GM19043 (cell line): ENCODE measurements at regions not wholly inside any gene's neighbourhood (a gene's known extent, or its start where the extent isn't known, plus 50 kb on each side); places are given as distances from the start of the nearest gene placed in this dataset.
A peak's percentile ranks its signal among the peaks of the same experiment; 100 is the strongest.

Experiments
- ATAC-seq: cut with Tn5 transposase; IDR thresholded peaks from one replicate; pipeline ENCODE4 v1.9.1; 2021; ENCODE audit warnings: low read depth; ENCODE audit not compliant: unreplicated experiment

DNA sequence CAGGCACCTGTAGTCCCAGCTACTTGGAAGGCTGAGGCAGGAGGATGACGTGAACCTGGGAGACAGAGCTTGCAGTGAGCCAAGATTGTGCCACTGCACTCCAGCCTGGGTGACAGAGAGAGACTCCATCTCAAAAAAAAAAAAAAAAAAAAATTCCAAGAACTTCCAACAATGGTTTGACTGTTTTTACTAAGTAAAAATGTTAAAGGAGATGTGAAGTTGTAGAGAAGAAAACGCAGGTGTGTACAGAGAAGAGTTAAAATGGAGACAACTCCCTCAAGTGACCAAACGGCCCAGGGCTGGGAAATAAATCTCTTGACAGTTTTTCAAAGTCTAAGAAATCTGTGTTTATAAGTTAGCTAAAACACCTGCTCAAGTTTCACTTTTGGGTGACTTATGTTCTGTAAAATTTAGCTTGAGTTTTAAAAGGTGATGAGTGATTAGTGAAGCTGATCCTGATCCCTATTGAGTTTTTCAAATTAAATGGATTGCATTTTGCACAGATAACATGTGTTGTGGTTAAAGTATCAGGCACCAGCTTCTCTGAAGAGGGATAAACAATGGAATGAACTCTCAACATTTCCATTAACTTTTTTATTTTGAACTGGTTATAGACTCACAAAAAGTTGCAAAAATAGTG, 255.2 kb upstream of the CD180 start:
- ATAC-seq, result no peak

DNA sequence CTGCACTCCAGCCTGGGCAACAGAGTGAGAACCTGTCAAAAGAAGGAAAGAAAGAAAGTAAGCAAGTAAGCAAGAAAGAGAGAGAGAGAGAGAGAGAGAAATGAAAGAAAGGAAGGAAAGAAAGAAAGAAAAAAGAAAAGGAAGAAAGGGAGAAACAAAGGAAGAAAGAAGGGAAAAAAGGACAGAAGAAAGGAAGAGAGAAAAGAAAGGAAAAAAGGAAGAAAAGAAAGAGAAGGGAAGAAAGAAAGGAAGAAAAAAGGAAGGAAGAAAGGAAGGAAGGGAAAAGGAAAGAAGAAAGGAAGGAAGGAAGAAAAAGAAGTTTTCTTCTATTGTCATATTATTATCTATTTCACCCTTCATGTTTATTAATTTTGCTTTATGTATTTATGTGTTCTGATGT, 251.1 kb upstream of the CD180 start:
- ATAC-seq, result no peak

GRCh38 chr5:67437905-67438845, 241.6 kb upstream of the CD180 start:
- ATAC-seq, result no peak

GRCh38 chr5:67435032-67435431, 238.4 kb upstream of the CD180 start:
- no peak for ATAC-seq

DNA sequence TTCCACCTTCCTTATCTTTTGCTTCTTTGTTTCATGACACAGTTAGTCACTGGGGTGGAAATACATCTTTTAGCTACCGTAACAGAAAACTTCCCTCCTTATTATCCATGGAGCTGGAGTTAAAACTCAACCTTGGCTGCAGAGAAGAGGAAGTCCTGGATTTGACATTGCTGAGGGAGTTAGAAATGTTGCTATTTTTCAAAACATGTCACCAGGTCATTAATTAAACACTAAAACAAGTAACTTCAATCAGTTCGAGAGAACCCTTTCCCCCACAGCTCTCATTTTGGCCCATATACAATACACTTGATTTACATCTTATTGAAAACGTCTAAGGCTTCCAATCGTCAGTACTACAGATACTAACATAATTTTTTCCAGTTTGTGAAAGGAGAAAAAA, 237.9 kb upstream of the CD180 start:
- no peak for ATAC-seq

DNA sequence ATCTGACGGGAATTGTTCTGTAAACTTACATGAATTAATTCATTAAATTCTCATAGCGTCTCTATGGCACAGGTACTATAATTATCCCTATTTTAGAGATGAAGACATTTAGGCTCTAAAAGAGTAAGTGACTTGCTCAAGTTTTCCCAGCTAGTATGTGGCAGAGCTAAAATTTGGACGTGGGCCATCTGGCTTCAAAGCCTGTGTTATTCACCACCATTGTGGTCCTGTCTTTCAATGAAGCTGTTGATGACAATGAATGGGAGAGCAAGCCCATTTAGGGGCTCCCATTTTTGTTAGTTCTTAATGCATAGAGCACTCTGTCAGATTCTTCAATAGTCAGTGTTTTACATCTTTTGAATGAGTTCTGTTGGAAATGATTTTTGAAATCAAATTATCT, 236.0 kb upstream of the CD180 start:
- no peak for ATAC-seq

DNA sequence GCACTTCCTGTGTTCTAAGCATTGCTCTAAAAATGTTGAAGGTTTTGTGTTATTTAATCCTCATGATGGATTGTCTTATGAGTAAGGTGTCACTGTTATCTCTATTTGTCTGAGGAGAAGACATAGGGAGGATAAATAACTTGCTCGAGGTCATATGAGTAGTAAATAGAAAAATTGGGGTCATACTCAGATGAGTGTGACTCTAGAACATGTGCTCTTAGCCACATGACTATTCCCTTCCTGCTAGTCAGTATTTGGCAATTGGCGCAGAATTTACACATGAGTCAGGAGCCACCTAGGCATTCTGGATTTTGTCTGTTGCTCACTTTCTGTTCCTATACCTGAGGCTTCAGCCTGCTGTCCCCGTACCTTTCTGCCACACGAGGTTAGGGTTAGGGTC, 234.6 kb upstream of the CD180 start:
- no peak for ATAC-seq

DNA sequence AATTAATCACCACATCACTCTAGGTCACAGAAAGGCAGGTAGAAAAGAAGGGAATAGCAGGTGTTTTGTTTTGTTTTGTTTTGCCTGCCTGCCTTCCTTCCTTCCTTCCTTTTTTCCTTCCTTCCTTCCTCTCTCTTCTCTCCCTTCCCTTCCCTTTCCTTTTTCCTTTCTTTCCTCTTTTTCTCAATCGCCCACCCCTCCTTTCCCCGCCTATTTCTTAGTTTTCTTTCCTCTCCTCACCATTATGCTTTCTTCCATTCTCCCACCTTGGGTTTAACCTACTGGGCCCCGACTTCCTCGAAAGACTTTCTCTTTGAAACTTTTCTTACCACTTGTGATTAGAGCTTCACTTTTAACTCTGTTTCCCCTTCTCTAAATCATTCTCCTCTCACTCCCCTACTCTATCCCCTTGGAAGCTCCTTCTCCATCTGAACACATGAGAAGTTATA, 231.3 kb upstream of the CD180 start:
- no peak for ATAC-seq

GRCh38 chr5:67426961-67427849, 230.6 kb upstream of the CD180 start:
- ATAC-seq, result no peak

DNA sequence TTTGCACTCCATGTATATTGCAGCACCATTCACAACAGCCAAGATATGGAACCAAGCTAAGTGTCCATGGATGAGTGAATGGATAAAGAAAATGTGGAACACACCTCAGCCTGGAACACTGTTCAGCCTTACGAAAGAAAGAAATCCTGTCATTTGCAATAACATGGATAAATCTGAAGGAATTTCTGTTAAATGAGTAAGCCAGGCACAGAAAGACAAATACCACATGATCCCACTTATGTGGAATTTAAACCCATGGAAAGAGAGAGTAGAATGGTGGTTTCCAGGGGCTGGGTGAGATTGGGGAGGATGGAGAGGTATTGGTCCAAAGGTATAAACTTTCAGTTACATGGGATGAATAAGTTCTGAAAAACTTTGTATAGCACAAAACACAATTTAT, 228.9 kb upstream of the CD180 start:
- no peak for ATAC-seq

DNA sequence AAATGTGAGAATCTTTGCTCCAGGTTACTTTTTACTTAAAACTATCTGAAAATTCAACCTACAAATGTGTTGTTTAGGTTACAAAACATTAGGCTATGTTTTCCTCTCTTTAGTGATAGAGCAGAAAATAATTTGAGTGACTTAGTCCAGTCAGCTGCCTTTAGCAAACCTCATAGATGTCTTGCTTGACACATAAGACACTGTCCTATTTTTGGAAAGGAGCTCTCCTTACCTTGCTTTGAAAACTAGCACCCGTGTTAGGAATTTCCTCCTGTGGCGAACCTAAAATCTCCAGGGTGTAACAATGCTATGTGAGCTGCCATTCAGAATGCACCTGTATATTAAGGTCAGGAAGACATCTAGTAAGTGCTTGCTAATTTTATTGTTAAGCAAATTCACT, 221.2 kb upstream of the CD180 start:
- ATAC-seq, result no peak

GRCh38 chr5:67416986-67417385, 220.4 kb upstream of the CD180 start:
- no peak for ATAC-seq

- ATAC-seq, result peak; percentile 52
Observed at GRCh38 chr5:67416133-67416937, 219.7 kb upstream of the CD180 start.

- no peak for ATAC-seq
Observed at GRCh38 chr5:67414712-67415111, 218.1 kb upstream of the CD180 start.

DNA sequence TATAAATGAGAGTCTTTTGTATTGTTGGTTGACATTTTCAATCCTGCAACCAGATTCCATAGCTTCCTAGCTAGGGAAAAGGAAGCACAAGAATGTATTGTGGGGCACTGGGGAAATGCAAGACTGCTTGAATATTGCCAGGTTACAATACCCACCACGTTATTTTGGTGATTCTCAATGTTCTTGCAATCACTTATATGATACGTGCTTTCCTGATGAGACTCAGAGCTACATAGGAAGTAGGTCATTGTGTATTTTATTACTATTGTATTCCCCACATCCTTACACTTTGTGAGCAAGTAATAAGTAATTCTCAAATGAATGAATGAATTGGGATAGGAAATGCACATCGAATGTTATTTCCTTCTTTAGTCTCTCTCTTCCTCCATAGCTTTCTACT, 217.1 kb upstream of the CD180 start:
- ATAC-seq, result no peak

DNA sequence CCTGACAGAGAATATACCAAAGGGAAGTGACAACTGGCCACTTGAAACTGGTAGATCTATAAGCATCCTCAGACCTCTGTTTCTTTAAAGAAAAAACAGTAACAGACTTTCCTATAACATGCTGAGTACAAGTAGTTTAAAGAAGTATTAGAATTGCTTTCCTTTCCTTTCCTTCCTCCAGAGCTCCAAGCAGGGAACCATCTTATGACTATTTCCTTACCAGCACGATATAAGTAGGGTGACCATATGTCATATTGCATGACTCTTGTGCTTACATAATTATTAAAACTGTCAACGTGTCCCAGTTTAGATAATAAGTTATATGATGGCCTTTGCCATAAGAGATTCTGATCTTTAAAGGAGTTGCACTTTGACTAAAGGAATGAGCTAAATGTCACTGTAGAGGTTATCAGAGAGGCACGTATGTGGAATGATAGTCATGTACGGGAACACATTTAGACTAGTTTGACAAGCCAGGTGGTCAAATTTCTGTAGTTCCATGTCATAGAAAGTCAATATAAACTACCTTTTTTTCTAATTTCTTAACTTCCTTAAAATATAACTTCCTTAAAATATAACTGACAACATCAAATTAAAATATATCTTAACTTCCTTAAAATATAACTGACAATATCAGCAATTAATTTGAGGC, 212.7 kb upstream of the CD180 start:
- no peak for ATAC-seq

- ATAC-seq, result no peak
Observed at GRCh38 chr5:67407979-67408378, 211.4 kb upstream of the CD180 start.

DNA sequence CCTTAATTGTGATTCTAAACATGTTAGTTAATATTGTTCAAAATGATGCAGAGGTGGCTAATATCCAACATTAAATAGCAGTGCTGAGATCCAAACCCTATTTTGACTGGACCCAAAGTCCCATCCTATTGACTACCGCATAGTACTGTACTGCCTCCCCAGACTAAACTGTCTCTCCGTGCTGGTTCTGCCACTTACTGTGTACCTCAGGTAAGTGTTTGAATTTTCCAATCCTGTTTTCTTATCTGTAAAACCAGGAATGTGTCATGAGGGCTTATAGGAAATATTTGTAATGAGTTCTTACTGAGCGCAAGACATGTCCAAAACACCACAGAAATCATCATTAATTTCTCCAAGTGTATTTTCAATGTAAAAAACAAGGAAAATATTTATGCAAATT, 209.2 kb upstream of the CD180 start:
- no peak for ATAC-seq

- no peak for ATAC-seq
Observed at GRCh38 chr5:67405101-67405364, 208.4 kb upstream of the CD180 start.
